ENCODE measurements at regions not wholly inside any gene's neighbourhood (a gene's known extent, or its start where the extent isn't known, plus 50 kb on each side); places are given as distances from the start of the nearest gene placed in this dataset.

DNA sequence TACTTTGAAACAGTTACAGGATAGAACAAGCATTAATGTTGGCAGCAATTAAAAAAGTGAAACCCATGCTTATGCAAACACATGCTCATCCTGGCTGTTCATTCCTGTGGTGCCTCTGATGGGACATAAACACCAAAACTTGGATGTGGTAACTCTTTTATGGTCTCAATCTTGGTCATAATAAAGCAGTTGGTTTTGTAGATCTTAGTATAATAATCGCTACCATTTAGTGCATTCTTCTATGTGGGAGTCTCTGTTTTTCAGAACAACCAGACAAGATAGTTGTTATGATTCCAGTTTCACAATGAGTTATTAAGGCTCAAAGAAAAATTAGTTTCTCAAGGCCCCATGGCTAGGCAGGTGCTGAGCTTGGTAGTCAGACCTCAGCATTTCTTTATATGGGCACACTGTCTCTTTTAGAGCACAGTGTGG is 184.0 kb downstream of the UTRN start:
- H3K4me1 ChIP-seq (replicated peaks in 1 of 4; ENCODE audit: control insufficient read depth in 3 of 4, insufficient read depth in 4 of 4, low read length in 3 of 4): peaks cover 0 to 7% (median 5%) of the 10 kb centered on the region in 4 experiments; a peak in 3 of 7 replicates
- H4K8ac ChIP-seq (ENCODE audit: extremely low read depth, insufficient read depth, low read length): no peak overlapping the region
- H3K4me2 ChIP-seq (ENCODE audit: insufficient read depth in 1 of 2, low read depth in 2 of 2, low read length in 2 of 2): no peak overlapping the region
- no peak overlapping the region for H3K56ac ChIP-seq (replicated peaks; ENCODE audit: insufficient read length, low read depth, low read length)
- H3K23me2 ChIP-seq (ENCODE audit: low read depth, low read length): no peaks in the 10 kb centered on the region
- peaks cover 3 to 14% of the 10 kb centered on the region in 2 experiments; a peak in 3 of 4 replicates for H3K9me3 ChIP-seq (ENCODE audit: insufficient read depth in 2 of 2, low read depth in 1 of 2, low read length in 1 of 2)
- no peak overlapping the region for H2BK15ac ChIP-seq (ENCODE audit: low read length)
- no peak overlapping the region for H2AFZ ChIP-seq (ENCODE audit: low read length)
- H2AK5ac ChIP-seq (ENCODE audit: low read depth, low read length): no peak overlapping the region
- CTCF ChIA-PET (ENCODE audit: partially characterized antibody): interaction anchor here (2.5 kb wide), 1 partner anchor 12 kb away, joined by 13 read pairs; no protein-coding TSS in a partner anchor
- no peak overlapping the region for H2BK12ac ChIP-seq (ENCODE audit: low read depth, low read length)
- FAIRE-seq (no peak), DNase-seq (ENCODE audit: low read depth in 1 of 2, low spot score in 2 of 2) (no peak)
- H3K9ac ChIP-seq (replicated peaks in 1 of 4; ENCODE audit: extremely low read depth in 1 of 4, low read depth in 3 of 4, low read length in 3 of 4): no peak overlapping the region
- H2BK20ac ChIP-seq (ENCODE audit: low read length): no peak overlapping the region
- H4K91ac ChIP-seq (replicated peaks; ENCODE audit: insufficient read length, low read length): no peak overlapping the region
- no peak overlapping the region for H4K5ac ChIP-seq (ENCODE audit: insufficient read length, low read depth, low read length)
- H3K4me3 ChIP-seq (ENCODE audit: extremely low read depth in 1 of 4, insufficient read depth in 2 of 4, low read depth in 3 of 4, low read length in 4 of 4): no peak overlapping the region
- no peak overlapping the region for H2BK120ac ChIP-seq (replicated peaks; ENCODE audit: low read depth, low read length)
- peaks cover 0 to 18% (median 9%) of the 10 kb centered on the region in 4 experiments; a peak in 3 of 8 replicates for H3K36me3 ChIP-seq (ENCODE audit: control insufficient read depth in 2 of 4, insufficient read depth in 4 of 4, low read length in 3 of 4)
- H2BK5ac ChIP-seq (ENCODE audit: low read depth, low read length): no peak overlapping the region
- H3K4ac ChIP-seq (replicated peaks; ENCODE audit: insufficient read length, low read depth, low read length): no peak overlapping the region
- H3K79me2 ChIP-seq (ENCODE audit: control insufficient read depth in 1 of 2, insufficient read depth in 2 of 2, low read length in 2 of 2): no peaks in the 10 kb centered on the region
- POLR2A ChIA-PET (ENCODE audit: partially characterized antibody): interaction anchor here (0.5 to 1.3 kb wide), 2 partner anchors 12 to 1361 kb away, joined by 3 read pairs; no protein-coding TSS in a partner anchor
- no peaks in the 10 kb centered on the region for H3K27me3 ChIP-seq (replicated peaks in 1 of 4; ENCODE audit: control insufficient read depth in 3 of 4, extremely low read depth in 1 of 4, insufficient read depth in 3 of 4, low read length in 3 of 4)
- H3K23ac ChIP-seq (ENCODE audit: insufficient read length): no peak overlapping the region
- no peak overlapping the region for H3K27ac ChIP-seq (ENCODE audit: low read depth, low read length)
- H3K14ac ChIP-seq (ENCODE audit: insufficient read length): no peak overlapping the region
- H3K18ac ChIP-seq (ENCODE audit: extremely low read depth, low read length): no peak overlapping the region
- H3K79me1 ChIP-seq (ENCODE audit: low read depth, low read length): no peaks in the 10 kb centered on the region
- no peaks in the 10 kb centered on the region for H4K20me1 ChIP-seq (replicated peaks in 1 of 2; ENCODE audit: control insufficient read depth in 1 of 2, insufficient read depth in 2 of 2, low read length in 2 of 2)
- WGBS, 2 experiments (ENCODE audit: extremely low coverage in 1 of 2, insufficient coverage in 1 of 2, insufficient read length in 1 of 2, insufficient replicate concordance in 2 of 2, low coverage in 1 of 2, low lambda C conversion rate in 2 of 2, missing lambda C conversion rate in 1 of 2): 95% methylated on average over 1 of the region's 1 CpG; no CpG with 5 or more reads in 1 of the 2 experiments
- TF ChIP-seq, protein P1, sequence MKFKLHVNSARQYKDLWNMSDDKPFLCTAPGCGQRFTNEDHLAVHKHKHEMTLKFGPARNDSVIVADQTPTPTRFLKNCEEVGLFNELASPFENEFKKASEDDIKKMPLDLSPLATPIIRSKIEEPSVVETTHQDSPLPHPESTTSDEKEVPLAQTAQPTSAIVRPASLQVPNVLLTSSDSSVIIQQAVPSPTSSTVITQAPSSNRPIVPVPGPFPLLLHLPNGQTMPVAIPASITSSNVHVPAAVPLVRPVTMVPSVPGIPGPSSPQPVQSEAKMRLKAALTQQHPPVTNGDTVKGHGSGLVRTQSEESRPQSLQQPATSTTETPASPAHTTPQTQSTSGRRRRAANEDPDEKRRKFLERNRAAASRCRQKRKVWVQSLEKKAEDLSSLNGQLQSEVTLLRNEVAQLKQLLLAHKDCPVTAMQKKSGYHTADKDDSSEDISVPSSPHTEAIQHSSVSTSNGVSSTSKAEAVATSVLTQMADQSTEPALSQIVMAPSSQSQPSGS (IDR thresholded peaks at IDR 0.05; ENCODE audit: low read length): no peak
- TF ChIP-seq EZH2 (IDR thresholded peaks at IDR 0.05; ENCODE audit: low read depth, low read length, severe bottlenecking): no peak
- no peak for TF ChIP-seq SP4 (IDR thresholded peaks at IDR 0.05; ENCODE audit: low read length)
- TF ChIP-seq TCF12 (IDR thresholded peaks at IDR 0.05; ENCODE audit: low read depth, low read length): no peak
- TF ChIP-seq RXRA (IDR thresholded peaks at IDR 0.05; ENCODE audit: insufficient read depth, low read depth, low read length): no peak
- TF ChIP-seq JUN (IDR thresholded peaks at IDR 0.05; ENCODE audit: low read depth, low read length): no peak
- TF ChIP-seq SIX5 (IDR thresholded peaks at IDR 0.05; ENCODE audit: low read depth, low read length): no peak
- TF ChIP-seq POU5F1 (IDR thresholded peaks at IDR 0.05; ENCODE audit: low read depth, low read length): no peak
- no peak for TF ChIP-seq SIRT6 (IDR thresholded peaks at IDR 0.05; ENCODE audit: low read length)
- TF ChIP-seq TAF1 (IDR thresholded peaks at IDR 0.05; ENCODE audit: low read depth, low read length): no peak
- TF ChIP-seq SIN3A (conservative IDR thresholded peaks at IDR 0.05 in 1 of 2, IDR thresholded peaks at IDR 0.05 in 1 of 2; ENCODE audit: low read depth in 1 of 2, low read length in 2 of 2): no peak
- no peak for TF ChIP-seq RBBP5 (IDR thresholded peaks at IDR 0.05; ENCODE audit: borderline replicate concordance, low read depth, low read length)
- TF ChIP-seq GABPA (IDR thresholded peaks at IDR 0.05; ENCODE audit: borderline replicate concordance, insufficient read depth, low read length): no peak

Data from H1 (cell line).